Ovary (tissue), 7 donors: ENCODE measurements at regions not wholly inside any gene's neighbourhood (a gene's known extent, or its start where the extent isn't known, plus 50 kb on each side); places are given as distances from the start of the nearest gene placed in this dataset.
"Not testable (repeated sequence)": the region's sequence is repeated elsewhere in the genome, so short reads cannot be mapped to it uniquely, and the experiment has no call there.

Source experiments
- DNase-seq, 5 donors: peaks; one replicate each; pipeline ENCODE4 v3.0.0-alpha.2; 2019 to 2020
- H3K27ac ChIP-seq, 2 donors: fragments of 200-600 bp; one replicate each; pipeline versions ENCODE4 v1.5.1 to v1.8.0; 2019 to 2022
- H3K27me3 ChIP-seq: fragments of 200-600 bp; one replicate; pipeline ENCODE4 v1.8.0; 2022
- H3K36me3 ChIP-seq: fragments of 200-600 bp; sonication (generic); one replicate; pipeline ENCODE4 v1.5.1; 2019
- H3K4me1 ChIP-seq: one replicate; pipeline ENCODE4 v1.8.1; 2013; ENCODE audit warnings: mild to moderate bottlenecking, moderate library complexity; ENCODE audit not compliant: insufficient read depth
- H3K4me3 ChIP-seq: fragments of 200-600 bp; sonication (generic); one replicate; pipeline ENCODE4 v1.5.1; 2017
- H3K9me3 ChIP-seq, 2 donors: fragments of 200-600 bp in 1 of 2; sonication (generic) in 1 of 2; one replicate each; pipeline versions ENCODE4 v1.5.1 to v1.8.1; 2013 to 2019; ENCODE audit warnings: mild to moderate bottlenecking in 1 of 2, moderate library complexity in 1 of 2
- EP300 ChIP-seq: sonication (generic); formaldehyde crosslinking; IDR thresholded peaks from one replicate; pipeline ENCODE4 v1.6.1; 2017; ENCODE audit warnings: antibody characterized with exemption
- POLR2A ChIP-seq: fragments of 450-650 bp; IDR thresholded peaks from one replicate; pipeline ENCODE4 v1.6.1; 2017; ENCODE audit warnings: antibody characterized with exemption, mild to moderate bottlenecking, moderate library complexity
- WGBS, 3 donors: extraction: QIAGEN DNeasy Blood & Tissue Kit in 1 of 3; methylation state at CpG; one replicate each; pipeline versions ENCODE4 v1.1.5 to v1.1.7; 2013 to 2017; 5-methylcytosine and 5-hydroxymethylcytosine counted together
- intact Hi-C, 4 donors: fragments of 100-400 bp; cut with DNase I; formaldehyde crosslinking; loops; one replicate each; pipeline versions ENCODE4 v1.11.0 to v1.15.1; 2022 to 2023
- TF ChIP-seq, protein P1 (sequence below), 3 donors: fragments of 450-650 bp in 2 of 3; fragments of 200-600 bp in 1 of 3; IDR thresholded peaks; one replicate each; pipeline versions ENCODE4 v1.5.1 to v1.8.0; 2016 to 2022; ENCODE audit warnings: antibody characterized with exemption in 3 of 3, mild to moderate bottlenecking in 1 of 3
- donor health status: DM: no; HTN: no; CAD: no; lungs with moderate emphysema.
- donor health status: DM: no; HTN: no; CAD: no.
- donor health status: Bipolar disorder and iron deficiency.
- donor health status: DM: no; HTN: no; CAD: no.
- donor health status: DM: yes; HTN: yes; CAD: no.

DNA sequence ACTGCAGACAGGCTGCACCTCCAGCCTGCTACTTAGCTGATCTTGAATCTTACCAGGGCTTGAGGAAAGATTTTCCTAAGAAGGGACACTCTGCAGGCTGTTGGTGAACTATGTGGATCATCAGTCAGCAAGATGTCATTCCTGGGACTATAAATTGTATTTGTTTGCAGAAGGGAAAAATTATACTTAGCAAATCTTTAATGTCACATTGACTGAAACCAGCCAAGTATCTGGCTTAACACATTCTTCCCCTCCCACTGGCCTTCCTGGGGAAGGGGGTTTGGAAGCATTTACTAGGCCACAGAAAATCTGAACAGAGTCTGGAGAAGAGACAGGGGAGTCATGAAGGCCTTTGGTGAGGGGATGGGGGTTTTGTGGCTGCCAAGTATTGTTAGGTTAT, 156.7 kb upstream of the EOLA2 start:
- TF ChIP-seq, protein P1, sequence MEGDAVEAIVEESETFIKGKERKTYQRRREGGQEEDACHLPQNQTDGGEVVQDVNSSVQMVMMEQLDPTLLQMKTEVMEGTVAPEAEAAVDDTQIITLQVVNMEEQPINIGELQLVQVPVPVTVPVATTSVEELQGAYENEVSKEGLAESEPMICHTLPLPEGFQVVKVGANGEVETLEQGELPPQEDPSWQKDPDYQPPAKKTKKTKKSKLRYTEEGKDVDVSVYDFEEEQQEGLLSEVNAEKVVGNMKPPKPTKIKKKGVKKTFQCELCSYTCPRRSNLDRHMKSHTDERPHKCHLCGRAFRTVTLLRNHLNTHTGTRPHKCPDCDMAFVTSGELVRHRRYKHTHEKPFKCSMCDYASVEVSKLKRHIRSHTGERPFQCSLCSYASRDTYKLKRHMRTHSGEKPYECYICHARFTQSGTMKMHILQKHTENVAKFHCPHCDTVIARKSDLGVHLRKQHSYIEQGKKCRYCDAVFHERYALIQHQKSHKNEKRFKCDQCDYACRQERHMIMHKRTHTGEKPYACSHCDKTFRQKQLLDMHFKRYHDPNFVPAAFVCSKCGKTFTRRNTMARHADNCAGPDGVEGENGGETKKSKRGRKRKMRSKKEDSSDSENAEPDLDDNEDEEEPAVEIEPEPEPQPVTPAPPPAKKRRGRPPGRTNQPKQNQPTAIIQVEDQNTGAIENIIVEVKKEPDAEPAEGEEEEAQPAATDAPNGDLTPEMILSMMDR (IDR thresholded peaks at IDR 0.05): no peak
- TF ChIP-seq POLR2A: no peak
- TF ChIP-seq EP300: no peak
- no peak for DNase-seq
- Histone ChIP-seq H3K4me1 (no peaks in the 10 kb centered on the region), H3K27ac (no peak overlapping the region), H3K36me3 (no peaks in the 10 kb centered on the region), H3K4me3 (no peak overlapping the region), H3K9me3 (no peaks in the 10 kb centered on the region), H3K27me3 (no peaks in the 10 kb centered on the region)
- intact Hi-C loops: no loop called here

DNA sequence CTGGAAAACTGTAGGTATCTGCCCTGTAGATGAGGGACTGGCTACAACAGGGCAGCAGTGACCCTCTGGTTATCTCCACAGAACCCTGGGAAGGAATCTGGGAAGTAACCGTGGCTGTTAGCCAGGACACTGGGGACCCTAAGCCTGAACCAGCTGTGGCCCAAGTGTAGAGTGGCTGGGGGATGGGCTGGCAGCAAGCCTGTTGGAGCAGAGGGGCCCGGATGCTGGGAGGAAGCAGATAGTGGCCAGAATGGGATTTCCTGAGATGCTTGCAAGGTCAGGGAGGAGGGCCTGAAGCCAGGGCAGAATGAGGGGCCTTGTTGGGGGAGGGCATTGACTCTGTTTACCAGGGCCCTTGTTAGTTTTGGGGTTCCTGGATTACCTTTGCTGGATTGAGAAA, 161.0 kb upstream of the EOLA2 start:
- Histone ChIP-seq H3K4me3 (no peak overlapping the region), H3K9me3 (no peaks in the 10 kb centered on the region), H3K4me1 (no peaks in the 10 kb centered on the region), H3K36me3 (no peaks in the 10 kb centered on the region), H3K27me3 (no peaks in the 10 kb centered on the region), H3K27ac (no peak overlapping the region)
- TF ChIP-seq EP300 (no peak), POLR2A (no peak)
- TF ChIP-seq, protein P1 (IDR thresholded peaks at IDR 0.05): no peak
- intact Hi-C loops: no loop called here
- DNase-seq: no peak
- 27 to 43% (median 33%) methylated on average over 2 of the region's 2 CpGs for WGBS, 3 donors

DNA sequence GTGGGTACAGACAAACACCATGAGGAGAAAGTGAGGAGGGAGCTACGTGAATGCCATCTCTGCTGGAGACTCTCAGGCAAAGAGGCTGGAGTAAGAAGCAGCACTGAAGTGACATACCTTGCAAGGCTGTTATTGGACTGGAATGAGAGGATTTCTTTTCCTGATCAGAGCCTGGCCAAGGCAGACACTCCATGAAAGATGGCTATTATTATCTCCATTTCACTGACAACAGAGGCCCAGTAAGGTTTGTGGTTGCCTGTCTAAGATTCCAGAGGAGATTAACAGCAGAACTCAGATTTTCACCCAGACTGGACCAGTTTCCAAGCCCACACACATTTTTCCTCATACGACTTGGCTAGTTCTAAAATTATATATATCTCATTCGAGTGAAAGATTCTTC, 162.0 kb upstream of the EOLA2 start:
- Histone ChIP-seq H3K4me1 (no peaks in the 10 kb centered on the region), H3K27ac (no peak overlapping the region), H3K36me3 (no peaks in the 10 kb centered on the region), H3K27me3 (no peaks in the 10 kb centered on the region), H3K9me3 (no peaks in the 10 kb centered on the region), H3K4me3 (no peak overlapping the region)
- TF ChIP-seq, protein P1 (IDR thresholded peaks at IDR 0.05): no peak
- TF ChIP-seq EP300: no peak
- no peak for TF ChIP-seq POLR2A
- DNase-seq: no peak
- intact Hi-C loops: no loop called here
- 51 to 55% (median 53%) methylated on average over 3 of the region's 3 CpGs for WGBS, 3 donors

DNA sequence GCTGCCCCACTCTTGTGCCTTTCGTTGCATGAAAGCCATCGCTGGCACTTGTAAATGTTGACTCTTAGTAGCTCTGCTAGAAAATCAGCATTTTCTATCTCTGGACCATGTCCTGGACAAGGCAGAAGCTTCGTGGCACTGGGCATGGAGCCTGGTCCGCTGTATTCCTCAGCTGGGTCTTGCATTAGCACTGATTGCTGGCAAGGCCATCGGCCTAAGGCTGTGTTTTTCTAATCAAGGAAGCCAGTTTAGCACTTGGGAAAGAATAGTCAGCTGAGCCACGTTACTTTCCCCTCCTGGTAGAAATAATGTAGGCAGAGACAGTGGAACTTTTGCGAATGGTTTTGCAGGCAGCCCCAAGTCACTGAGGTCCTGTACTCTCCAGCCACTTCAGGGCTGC, 180.2 kb upstream of the EOLA2 start:
- 67 to 68% (median 67%) methylated on average over 7 of the region's 7 CpGs for WGBS, 3 donors
- no peak overlapping the region for H3K4me3 ChIP-seq
- TF ChIP-seq EP300 (no peak), POLR2A (no peak)
- TF ChIP-seq, protein P1 (IDR thresholded peaks at IDR 0.05): no peak
- no peaks in the 10 kb centered on the region for H3K4me1 ChIP-seq
- no peaks in the 10 kb centered on the region for H3K36me3 ChIP-seq
- intact Hi-C loops: no loop called here
- no peak for DNase-seq
- H3K9me3 ChIP-seq: no peaks in the 10 kb centered on the region
- no peaks in the 10 kb centered on the region for H3K27me3 ChIP-seq
- H3K27ac ChIP-seq: no peak overlapping the region

DNA sequence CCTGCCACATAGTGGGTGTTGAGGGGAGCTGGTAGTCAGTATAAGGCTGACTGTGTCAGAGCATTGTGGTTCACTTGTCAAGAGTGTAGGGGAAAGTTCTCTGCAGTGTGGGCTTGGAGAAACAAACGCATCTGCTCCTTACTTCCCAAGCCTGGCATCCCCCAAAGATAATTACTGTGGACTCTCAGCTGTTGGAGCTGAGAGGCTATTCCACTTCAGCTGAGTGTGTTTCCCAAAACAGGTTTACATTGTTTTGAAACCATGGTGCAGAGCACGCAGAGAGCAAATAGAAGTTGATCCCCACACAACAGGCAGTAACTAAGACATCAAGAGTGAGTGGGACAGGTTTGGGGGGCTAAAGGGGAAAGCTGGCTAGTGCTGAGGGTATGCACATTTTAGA, 181.0 kb upstream of the EOLA2 start:
- DNase-seq: no peak
- no peak overlapping the region for H3K4me3 ChIP-seq
- H3K27me3 ChIP-seq: no peaks in the 10 kb centered on the region
- 53 to 69% (median 63%) methylated on average over 2 of the region's 2 CpGs for WGBS, 3 donors
- TF ChIP-seq EP300 (no peak), POLR2A (no peak)
- TF ChIP-seq, protein P1 (IDR thresholded peaks at IDR 0.05): no peak
- intact Hi-C loops: no loop called here
- H3K36me3 ChIP-seq: no peaks in the 10 kb centered on the region
- H3K9me3 ChIP-seq: no peaks in the 10 kb centered on the region
- H3K4me1 ChIP-seq: no peaks in the 10 kb centered on the region
- no peak overlapping the region for H3K27ac ChIP-seq

DNA sequence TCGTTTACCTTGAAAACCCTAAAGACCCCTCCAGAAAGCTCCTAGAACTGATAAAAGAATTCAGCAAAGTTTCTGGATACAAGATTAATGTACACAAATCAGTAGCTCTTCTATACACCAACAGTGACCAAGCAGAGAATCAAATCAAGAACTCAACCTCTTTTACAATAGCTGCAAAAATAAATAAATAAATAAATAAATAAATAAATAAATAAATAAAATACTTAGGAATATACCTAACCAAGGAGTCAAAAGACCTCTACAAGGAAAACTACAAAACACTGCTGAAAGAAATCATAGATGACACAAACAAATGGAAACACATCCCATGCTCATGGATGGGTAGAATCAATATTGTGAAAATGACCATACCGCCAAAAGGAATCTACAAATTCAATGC, 186.8 kb upstream of the EOLA2 start:
- H3K4me1 ChIP-seq, intact Hi-C loops, H3K27ac ChIP-seq, H3K9me3 ChIP-seq, H3K36me3 ChIP-seq, H3K27me3 ChIP-seq, DNase-seq, H3K4me3 ChIP-seq: not testable (repeated sequence)
- 80 to 87% (median 84%) methylated on average over 2 of the region's 2 CpGs for WGBS, 3 donors
